ENCODE measurements at regions not wholly inside any gene's neighbourhood (a gene's known extent, or its start where the extent isn't known, plus 50 kb on each side); places are given as distances from the start of the nearest gene placed in this dataset.

DNA sequence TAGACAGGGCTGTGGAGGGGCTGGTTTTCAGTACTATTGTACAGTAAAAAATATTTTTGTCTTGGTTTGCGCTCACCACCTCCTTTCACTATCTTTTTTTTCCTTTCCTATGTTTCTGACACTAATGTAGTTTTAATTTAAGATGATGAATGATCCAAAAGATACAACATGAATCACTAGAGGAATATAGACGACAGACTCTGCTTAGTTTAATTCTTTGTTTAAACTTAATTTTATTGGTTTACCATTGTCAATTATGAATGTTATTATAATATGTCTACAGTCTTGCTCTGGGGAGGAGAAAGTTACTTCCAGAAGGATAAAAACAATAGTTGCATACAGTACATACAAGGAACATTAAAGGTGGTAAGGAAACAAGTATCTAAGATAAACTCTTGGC lies 682.4 kb upstream of the ADGRL4 start:
- DNase-seq, result no peak

DNA sequence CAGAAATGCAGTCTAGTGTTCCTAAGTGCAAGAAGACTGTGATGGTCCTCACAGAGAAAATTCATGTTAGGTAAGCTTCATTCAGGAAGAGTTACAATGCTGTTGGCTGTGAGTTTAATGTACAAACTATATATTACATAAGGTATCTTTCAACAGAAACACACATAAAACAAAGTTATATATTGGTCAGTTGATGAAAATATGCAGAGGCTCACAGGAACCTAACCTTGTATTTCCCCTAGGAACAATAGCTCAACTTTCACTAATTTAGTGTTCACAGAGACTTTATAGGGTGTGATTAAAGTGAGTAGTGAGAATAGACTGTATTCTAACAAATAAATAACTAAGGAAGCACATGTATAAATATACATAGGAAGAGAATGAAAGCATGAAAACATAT lies 676.9 kb upstream of the ADGRL4 start:
- DNase-seq, result no peak

DNA sequence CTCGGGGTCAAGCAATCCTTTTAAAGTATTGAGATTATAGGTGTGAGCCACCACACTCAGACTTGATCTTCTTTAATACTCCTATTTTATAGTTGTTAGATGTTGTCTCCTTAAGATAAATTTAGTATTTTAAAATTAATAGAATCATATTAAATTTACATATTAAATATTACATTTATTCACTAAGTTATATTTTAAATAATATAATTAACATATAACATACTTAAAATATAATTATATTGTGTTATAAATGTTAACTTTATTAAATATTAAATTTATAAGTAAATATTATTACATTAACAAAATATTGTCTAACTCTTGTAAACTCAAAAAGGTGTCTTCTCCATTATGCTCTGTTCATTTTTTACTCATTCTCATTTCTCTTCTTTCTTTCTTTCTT lies 675.9 kb upstream of the ADGRL4 start:
- DNase-seq, result no peak

DNA sequence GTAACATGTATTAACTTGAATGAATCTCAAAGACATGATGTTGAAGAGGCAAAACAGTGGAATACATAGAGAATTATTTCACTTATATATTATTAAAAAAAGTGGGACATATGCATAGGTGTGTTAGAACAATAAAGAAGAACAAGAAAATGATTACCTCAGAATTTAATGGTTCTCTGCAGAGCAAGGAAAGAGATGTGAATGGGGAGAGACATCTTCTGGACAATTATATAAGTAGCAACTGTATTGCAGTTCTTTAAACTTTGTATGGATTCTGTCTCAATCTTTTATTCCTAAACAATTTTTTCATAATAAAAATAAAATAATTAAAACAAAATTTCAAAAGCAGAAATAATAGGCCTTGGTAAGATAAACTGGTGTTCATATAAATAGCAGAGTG lies 674.9 kb upstream of the ADGRL4 start:
- DNase-seq, result no peak

DNA sequence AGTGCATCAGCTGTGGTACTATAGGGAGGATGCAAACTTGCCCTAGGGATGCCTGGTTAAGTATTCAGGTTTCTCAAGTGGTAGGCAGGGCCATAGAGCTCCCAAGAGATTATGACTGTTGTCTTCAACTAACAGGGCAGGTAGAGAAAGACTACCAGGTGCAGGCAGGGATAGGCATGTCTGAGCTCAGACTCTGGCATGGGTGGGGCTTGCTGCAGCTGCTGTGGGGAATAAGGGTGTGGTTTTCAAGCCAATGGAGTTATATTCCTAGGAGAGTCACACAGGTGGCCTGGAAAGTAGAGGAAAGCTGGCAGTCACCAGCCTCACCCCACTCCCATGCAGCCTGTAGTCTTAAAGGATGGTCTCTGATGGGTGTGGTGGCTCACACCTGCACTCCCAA lies 673.4 kb upstream of the ADGRL4 start:
- DNase-seq, result no peak

DNA sequence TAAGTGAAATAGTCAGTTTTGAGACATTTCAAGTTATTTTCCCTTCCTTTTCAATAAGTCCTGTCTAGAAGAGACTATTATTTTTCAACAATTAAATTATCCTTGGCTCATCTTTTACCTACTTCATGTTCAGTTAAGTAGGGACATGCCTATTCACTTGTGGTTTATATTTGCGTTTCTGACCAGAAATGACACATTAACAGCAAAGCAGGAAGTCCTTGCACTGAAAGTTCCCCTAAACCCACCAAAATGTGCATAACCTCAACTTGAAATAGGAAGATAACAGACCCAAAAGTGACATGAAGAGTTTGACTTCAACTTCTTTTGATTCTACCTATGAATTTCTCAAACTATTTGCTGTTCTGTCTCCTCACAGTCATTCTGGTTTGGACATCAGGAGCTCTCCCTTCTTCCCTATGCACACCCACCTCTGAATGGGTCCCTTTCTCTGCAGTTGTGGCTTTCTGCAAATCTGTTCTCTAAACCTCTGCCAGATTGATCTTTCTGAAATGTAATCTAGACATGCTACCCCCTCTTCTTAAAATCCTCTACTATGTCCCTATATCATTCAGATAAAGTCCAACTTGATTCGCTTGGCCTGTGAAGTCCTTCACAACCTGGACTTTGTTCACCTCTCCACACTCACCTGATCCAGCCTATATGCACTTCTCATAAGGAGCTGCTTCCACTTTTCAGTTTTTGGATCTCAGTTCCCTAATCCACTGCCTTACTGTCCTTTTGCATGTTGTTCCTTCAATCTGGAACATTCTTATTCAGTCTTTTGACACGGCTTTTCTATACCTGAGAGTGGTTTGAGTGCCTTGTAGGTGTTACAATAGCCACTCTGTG lies 661.5 kb upstream of the ADGRL4 start:
- no peak for DNase-seq

DNA sequence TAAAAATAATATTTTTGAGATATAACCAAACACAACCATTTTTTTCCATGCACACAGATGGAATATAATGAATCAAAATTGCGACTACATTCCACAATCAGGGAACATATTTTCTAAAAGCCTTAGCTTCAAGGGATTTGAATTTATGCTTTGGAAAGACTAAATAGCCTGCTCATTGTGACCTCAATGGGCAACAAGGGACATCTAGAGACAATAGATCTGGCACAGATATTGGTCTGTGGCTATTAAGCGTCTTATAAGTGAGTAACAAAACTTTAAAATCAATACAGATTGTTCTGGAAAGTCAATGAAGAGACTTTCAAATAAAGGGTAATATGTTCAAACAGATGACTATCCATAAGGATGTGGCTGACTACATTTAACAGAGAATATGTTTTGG lies 660.6 kb upstream of the ADGRL4 start:
- DNase-seq, result no peak

DNA sequence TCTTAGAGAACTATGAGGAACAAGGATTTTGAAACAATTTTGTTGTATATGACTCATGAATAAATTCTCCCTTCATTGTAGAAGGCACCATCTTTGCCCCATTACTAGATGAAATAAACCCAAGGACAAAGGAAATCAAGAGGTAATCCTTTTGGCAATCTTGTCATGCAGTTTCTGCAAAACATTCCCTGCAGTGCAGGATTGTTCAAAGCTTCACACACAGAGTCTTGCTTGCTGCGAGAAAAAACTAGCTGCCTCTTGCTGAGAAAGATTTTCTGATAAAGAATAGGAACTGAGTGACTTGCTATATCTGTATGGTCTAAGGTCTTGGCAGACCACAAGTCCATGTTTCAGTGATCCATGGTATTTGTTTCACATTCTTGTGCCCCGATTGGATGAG lies 657.4 kb upstream of the ADGRL4 start:
- no peak for DNase-seq

DNA sequence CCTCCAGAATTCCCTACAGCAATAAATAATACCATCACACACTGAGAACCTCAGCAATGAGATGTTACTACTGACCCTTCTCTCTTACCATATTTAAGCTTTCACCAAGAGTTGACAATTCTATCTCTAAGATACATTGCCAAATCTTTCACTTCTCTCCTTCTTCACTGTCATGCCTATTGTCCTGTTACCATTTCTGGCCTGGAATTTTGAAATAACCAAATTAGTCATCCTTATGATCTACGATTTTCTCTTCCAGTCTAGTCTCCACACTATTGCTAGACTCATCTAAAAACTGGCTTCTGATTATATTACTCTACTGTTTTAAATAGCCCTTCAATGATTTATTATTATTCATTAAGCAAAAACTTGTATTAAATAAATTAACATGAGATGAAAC lies 656.1 kb upstream of the ADGRL4 start:
- no peak for DNase-seq

DNA sequence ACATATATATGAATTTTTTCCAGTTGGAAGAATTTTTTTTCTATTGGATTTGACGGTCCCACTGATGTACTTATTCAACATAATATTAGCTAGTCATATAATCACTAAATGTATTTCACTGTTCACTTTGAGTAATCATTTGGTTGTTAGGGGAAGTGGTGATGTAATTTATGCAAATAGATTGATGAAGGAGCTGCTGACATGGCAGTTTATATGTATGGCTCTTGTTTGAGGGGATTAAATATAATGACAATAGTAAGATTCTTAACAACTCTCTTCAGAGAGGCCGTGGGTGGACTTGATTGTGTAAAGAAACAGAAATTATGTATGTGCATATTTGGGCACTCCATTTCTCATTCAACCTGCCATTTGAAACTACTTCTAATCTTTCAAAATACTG lies 653.6 kb upstream of the ADGRL4 start:
- no peak for DNase-seq

DNA sequence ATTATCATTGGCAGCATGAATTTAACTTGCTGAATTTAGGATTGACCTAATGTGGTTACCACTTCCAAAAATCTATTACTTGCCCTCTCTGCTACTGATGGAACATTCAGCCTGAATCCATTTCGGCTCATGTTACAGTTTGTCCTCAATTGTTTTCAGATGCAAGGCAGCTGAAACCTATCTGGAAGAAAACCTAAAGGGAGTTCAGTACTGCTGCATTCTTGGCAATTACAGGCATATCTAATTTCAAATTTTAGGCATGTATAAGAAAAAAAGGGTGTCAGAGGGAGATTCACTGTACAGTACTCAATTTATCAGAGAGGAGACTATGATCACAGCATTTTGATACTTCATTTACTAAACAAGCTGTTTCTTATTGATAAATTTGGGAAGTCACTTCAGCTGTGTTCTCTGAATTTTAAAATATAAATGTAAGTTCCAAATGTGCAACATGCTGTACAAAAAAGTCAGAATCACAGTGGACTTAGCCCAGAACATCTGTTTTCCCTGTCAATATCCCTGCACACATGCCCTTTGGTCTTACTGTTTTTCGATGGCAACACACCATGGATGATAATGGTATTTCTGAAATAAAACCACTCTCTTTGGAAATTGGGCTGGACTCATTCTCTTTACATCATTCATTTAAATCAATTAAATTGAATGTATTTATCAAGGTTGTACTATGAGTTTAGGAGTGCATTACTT lies 651.6 kb upstream of the ADGRL4 start:
- no peak for DNase-seq

DNA sequence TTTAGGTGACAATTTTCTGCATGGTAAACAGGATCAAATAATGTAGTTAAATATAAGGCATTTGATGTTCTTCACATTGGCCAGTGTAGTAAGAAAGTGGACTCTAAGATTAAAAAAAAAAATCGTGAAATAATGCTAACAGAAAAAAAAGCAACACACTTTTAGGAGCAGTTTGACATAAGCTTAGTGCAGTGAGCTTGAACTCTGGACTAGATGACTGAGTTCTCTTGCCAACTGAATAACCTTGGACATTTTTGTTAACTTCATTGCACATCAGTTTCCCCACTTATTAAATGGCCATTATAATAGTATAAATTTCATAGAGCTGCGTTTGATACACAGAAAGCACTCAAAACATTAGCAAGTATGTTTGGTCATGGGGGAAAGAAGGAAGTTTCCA lies 649.3 kb upstream of the ADGRL4 start:
- no peak for DNase-seq

DNA sequence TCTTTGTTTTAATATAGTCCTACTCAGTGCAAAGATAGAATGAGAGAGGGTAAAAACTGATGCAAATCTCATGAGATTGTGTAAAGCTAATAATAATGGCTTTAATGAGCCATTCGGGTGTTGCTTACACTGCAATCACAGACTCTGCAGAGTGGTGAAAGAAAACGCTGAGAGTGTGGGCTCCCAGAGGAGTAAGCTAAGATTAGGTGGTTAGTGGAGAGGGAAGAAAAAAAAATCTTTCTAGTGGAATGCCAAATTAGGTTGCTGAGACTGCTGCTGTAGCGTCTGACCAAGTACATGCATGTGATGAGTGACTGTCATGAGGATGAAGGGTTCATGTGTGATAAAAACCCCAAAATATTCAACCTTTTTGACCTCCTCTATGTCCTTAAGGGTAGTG lies 645.9 kb upstream of the ADGRL4 start:
- DNase-seq, result no peak

DNA sequence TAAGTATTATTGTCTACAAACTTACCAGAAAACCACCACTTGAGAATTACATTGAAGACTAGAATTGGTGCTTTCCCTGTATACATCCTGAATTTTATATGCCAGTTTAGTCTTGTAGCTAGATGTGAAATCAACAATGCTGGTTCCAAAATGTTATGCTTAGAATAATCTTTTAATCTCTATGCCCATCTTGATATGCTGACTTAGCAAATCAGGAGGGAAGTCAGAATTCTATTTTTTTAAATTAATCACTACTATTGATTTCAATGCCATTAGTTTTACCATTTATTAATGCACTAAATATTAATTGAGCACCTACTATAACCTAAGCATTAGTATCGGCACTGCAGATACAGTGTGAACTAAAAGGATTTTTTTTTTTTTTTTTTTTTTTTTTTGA lies 641.6 kb upstream of the ADGRL4 start:
- DNase-seq, result no peak

DNA sequence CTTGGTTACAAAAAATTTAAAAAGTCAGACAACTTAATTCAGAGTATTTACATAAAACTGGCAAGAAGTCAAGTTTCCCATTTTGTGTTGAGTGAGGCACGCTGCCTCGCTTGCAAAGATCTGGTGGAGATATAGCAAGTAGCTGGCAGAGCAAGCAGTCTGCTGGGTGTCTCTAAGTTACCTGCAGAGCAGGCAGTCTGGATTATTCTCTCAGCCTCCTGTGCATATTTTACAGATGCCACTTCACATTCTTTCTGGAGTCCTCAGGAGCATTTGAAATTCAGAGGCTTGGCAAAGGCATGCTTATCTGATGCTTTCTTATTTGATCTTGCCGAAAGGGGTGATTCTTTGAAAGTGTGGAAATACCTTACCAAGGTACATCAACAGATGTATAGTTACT lies 640.4 kb upstream of the ADGRL4 start:
- DNase-seq, result no peak

DNA sequence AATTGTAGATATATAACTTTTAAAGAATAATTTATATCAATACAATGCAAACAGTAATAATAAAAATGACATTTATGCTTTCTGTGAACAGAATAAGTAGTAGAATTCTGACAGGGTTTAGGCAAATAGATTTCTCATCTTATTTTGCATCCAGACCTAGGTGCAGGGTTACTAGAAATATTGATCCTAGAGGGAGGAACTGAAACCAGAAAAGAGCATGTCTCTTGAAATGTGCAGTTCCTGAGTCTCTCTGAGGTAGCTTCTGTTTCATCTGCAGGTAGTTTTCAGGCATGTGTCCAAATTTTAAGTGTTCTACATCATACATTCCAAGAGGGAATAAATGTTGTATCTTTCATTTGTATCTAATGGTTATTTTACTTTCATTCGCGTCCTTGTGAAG lies 631.9 kb upstream of the ADGRL4 start:
- DNase-seq, result no peak

DNA sequence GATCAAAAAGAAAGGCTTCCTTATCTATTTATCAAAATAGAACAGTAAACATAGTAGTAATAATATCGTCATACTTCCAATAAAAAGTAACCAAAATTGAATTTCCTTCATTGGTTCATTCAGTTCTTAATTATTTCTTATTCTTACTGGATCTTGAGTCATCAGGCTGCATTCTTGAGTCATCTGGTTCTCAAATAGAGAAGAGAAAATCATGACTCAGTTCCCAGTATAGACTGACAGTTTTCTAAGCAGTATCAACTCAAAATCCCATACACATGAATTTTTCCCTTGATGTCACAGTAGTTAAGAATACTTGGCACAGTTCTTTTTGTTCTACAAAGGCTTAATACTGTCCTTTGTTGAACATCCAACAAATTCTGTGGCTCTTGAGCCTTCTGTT lies 626.9 kb upstream of the ADGRL4 start:
- no peak for DNase-seq

DNA sequence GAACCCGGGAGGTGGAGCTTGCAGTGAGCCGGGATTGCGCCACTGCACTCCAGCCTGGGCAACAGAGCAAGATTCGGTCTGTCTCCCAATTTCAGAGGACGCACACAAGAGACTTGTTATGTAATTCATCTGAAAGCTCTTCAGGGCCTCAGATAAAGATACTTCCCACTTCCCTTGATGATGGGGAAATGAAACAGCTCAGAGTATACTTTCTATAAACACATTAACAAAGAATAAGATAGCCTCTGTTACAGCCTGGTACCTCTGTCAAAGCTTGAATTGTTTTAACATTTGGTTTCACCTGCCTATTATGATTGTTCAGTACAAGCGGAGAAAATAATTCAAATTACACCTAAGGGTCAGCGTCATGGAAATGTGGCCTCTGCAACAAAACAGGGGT lies 622.9 kb upstream of the ADGRL4 start:
- no peak for DNase-seq

DNA sequence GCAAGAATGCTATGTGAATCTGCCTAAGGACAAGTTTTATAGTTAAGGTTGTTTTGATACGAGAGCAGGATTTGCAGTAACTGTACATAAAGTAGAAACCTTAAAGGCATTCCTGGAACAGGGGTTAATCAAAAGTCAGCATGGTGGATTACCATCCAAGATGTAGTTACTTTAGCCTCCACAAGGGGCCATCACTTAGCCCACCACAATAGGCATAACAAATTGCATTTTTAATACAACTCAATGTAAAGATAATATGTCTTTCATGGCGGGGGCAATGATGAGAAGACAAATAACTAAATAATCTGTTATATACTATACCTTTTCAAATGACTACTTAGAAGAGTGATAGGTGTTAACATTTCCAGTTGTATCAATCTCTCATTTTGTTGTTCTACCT lies 611.2 kb upstream of the ADGRL4 start:
- no peak for DNase-seq

DNA sequence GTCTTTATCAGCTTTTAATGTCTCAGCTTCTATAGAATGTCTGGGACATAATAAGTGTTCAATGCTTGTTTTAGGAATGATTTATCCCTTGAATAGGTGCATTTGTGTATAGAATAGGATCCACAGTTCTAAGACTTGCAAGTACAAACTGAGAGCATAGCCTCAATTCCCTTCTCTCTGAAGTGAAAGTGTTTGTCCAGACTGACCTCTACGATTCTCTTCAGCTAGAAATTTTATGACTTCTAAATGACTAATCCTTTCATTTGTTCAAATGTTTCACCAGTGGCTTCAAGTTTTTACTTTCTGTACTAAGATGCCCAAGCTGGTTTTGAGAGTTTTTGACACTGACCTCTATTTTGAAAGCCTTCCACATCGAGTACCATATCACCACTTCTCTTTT lies 608.2 kb upstream of the ADGRL4 start:
- DNase-seq, result no peak

DNA sequence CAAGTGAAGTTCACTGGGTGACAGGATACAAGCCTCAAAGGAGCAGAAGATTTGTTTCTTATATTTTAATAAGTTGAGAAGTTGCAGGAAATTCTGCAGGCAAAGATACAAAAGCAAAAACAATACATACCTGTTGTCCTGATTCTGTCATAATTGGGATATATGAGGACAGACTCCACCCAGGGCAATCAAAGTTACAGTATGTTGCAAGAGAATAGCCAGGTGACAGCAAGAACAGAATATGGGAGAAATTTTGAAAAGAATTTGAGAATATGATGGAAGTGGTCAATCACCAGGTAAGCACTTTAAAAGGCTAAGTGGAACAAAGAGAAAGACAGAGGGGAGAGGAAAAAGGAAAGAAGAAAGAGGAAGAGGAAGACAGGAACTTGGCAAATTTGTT lies 607.6 kb upstream of the ADGRL4 start:
- DNase-seq, result no peak

DNA sequence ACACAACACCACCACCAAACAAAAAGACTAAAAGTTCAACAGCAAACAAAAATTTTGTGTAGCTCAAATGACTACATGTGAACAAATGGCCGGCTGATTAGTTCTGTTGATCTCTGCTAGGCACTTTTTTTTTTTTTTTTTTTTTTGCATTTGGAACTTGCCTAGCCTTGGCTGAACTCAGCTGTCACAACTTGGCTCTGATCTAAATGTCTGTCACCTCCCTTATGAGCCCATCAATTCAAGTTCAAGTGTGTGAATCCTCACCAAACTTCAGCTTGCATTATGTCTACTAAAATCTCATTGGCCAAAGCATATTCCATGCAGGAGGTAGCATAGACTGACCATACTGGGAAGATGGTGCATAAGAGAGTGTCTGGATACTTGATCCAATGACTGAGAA lies 606.5 kb upstream of the ADGRL4 start:
- no peak for DNase-seq

DNA sequence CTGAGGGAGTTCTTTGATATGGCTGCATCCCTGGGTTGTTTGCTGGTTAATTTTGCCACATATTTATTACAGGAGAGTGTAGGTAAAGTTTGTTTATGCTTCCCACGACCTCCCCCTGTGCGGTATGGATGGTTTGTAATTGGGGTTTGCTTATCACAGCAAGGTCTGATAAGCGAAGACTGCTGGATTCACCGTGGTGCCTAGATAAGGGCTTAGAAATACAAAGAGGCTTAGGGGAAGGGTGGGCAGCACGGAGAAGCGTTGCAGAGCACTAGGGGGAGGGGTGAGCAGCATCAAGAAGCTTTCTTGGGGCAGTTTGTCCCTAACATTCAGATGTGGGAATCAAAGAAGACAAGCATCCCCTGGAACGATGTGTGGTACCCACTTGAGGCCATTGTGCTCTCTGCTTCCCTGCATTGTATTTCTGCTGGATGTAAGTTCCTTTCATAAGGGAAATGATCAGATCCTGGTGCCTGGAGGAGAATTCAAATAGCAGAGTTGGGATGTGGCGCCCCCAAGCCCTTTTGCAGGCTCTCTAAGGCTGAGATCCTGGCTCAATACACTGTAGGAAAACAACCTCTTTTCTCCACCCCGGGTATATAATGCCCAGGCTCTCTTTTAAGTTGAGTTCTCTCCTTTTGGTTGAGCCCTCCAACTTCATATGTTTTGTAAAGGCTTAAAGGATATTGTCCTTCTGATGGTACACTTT lies 598.1 kb upstream of the ADGRL4 start:
- DNase-seq, result no peak

DNA sequence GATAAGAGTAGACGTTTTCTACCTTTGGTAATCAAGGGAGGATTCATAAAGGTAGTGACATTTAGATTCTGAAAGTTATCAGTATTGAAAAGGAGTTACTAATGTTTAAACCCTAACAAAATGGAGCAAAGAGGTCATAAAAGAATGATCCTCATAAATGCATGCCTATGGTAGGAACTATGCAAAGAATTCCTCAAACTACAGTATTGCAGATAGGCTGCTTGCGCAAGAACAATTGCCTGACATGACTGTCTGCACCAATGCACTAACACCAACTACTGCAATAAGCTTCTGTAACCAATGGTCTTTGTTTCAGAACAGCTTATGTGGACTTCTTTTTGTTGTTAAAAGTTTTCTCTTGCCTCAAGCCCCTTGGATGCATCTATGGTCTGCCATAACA lies 597.3 kb upstream of the ADGRL4 start:
- DNase-seq, result no peak

Data from activated T-cell treated with anti-CD3 and anti-CD28 coated beads, Interleukin-2, amount 50 U/mL, for 48 hours (primary cell).